Adrenal gland (tissue), 9 donors: ENCODE measurements at regions not wholly inside any gene's neighbourhood (a gene's known extent, or its start where the extent isn't known, plus 50 kb on each side); places are given as distances from the start of the nearest gene placed in this dataset.

ENCODE experiments used
- DNase-seq, 7 donors: peaks; one replicate each; pipeline ENCODE4 v3.0.0-alpha.2; 2019 to 2020
- H3K27ac ChIP-seq, 5 donors: fragments of 200-600 bp; sonication (generic) in 4 of 5; 1 replicate in 3 of 5; 2 replicates in 2 of 5; pipeline versions ENCODE4 v1.5.1 to v1.8.0; 2016 to 2020; ENCODE audit warnings: mild to moderate bottlenecking in 1 of 5
- H3K27me3 ChIP-seq: fragments of 200-600 bp; 2 replicates; pipeline ENCODE4 v1.8.0; 2021
- H3K36me3 ChIP-seq, 2 donors: fragments of 200-600 bp; replicated peaks in 1 of 2; 1 replicate in 1 of 2; 2 replicates in 1 of 2; pipeline versions ENCODE4 v1.5.1 to v1.8.0; 2018 to 2022
- H3K4me1 ChIP-seq, 2 donors: fragments of 200-600 bp; replicated peaks in 1 of 2; 1 replicate in 1 of 2; 2 replicates in 1 of 2; pipeline versions ENCODE4 v1.5.1 to v1.8.0; 2018 to 2021
- H3K4me3 ChIP-seq, 4 donors: fragments of 200-600 bp; sonication (generic) in 3 of 4; one replicate each; pipeline ENCODE4 v1.5.1; 2016 to 2018
- H3K9me3 ChIP-seq, 3 donors: fragments of 200-600 bp; sonication (generic) in 1 of 3; replicated peaks in 1 of 3; 1 replicate in 2 of 3; 2 replicates in 1 of 3; pipeline versions ENCODE4 v1.5.1 to v1.8.0; 2016 to 2021
- POLR2A ChIP-seq, 2 donors: fragments of 450-650 bp; IDR thresholded peaks; one replicate each; pipeline ENCODE4 v1.6.1; 2017; ENCODE audit warnings: antibody characterized with exemption in 2 of 2, mild to moderate bottlenecking in 2 of 2, moderate library complexity in 1 of 2
- WGBS, 4 donors: extraction: QIAGEN DNeasy Blood & Tissue Kit in 2 of 4; methylation state at CpG; one replicate each; pipeline versions ENCODE4 v1.1.5 to v1.1.7; 2013 to 2017; 5-methylcytosine and 5-hydroxymethylcytosine counted together
- intact Hi-C, 2 donors: fragments of 100-400 bp; cut with DNase I; formaldehyde crosslinking; loops; one replicate each; pipeline versions ENCODE4 v1.14.1 to v1.15.0; 2022 to 2023
- TF ChIP-seq, protein P1 (sequence below), 6 experiments: fragments of 450-650 bp in 4 of 6; fragments of 200-600 bp in 2 of 6; sonication (generic) in 1 of 6; IDR thresholded peaks; 1 replicate in 5 of 6; 2 replicates in 1 of 6; pipeline versions ENCODE4 v1.5.1 to v1.8.0; 2016 to 2021; ENCODE audit warnings: antibody characterized with exemption in 6 of 6, mild to moderate bottlenecking in 2 of 6, moderate library complexity in 1 of 6
- donor health status: healthy with polysubstance abuse.
- donor health status: Bipolar disorder and iron deficiency.
- donor health status: DM: yes; HTN: yes; CAD: no.
- donor health status: DM: no; HTN: no; CAD: no.
- donor health status: DM: no; HTN: no; CAD: no.

DNA sequence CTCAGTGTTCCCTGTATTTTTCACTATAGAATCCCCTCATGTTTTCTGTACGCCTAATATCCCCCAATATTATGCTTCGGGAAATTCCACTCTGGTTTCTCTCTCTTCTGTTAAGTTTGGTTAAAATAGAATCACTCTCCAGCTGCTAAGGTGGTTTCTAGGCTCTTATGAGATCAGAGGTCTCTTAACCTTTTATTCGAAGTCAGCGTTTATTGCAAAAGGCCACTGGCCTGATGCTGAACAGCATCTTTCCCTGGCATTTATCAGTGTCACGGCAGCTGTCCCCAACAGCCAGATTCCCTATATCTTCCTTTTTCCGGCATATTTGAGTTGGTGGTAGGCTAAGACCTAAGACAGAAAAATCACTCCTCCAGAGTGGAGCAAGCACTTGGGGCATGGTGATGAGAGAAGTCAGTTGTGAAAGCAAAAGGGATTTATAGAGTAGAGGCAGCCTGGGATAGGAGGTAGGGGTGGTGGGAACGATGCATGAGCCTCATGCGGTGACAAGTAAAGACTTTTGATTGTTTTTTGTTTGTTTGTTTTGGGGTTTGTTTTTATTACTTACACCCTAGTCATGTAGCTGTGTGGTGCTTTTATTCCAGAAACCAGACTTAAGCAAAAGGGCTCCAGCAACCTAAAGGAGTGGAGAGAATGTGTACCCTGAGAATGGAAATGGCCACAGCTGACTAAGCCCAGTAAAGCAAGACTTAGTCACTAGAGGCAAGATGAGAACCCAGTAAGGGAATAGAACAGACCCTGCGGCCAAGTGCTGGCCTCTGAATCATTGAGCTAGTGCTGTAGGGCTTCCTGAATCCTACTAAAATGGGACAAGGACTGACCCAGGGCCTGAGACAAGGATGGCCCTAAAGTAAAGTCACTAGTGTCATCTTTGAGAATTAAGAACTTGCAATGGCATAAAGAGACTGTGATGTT lies 197.6 kb upstream of the PRNP start:
- intact Hi-C loops: no loop called here

DNA sequence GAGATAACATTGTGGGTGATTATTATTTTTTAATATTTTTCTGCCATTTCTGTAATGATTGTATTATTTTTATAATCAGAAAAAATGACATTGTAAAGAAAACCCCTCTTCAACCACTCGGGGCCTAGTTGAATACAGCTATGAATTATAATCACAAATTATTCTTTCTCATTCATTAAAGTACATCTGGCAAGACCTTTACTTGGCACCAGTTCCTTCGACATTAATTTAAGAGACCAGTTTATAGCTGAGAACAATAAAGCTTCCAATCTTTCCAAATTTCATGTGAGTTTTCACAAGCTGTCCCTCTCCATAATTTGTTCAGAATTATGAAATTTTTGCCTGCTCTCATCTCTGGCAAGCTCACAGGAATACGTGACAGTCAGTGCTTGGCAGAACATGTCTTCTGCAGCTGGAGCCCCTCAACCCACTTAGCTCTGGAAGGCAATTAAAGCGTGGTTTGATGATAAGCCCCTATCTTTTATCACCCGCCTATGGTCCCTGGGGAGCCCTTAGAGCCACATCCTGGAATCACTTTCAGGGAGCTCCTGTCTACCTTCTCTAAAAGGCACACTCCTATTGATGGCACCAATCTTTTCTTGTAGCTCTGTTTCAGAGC lies 201.8 kb upstream of the PRNP start:
- H3K4me3 ChIP-seq: no peak overlapping the region
- TF ChIP-seq POLR2A (IDR thresholded peaks at IDR 0.05): no peak
- TF ChIP-seq, protein P1, sequence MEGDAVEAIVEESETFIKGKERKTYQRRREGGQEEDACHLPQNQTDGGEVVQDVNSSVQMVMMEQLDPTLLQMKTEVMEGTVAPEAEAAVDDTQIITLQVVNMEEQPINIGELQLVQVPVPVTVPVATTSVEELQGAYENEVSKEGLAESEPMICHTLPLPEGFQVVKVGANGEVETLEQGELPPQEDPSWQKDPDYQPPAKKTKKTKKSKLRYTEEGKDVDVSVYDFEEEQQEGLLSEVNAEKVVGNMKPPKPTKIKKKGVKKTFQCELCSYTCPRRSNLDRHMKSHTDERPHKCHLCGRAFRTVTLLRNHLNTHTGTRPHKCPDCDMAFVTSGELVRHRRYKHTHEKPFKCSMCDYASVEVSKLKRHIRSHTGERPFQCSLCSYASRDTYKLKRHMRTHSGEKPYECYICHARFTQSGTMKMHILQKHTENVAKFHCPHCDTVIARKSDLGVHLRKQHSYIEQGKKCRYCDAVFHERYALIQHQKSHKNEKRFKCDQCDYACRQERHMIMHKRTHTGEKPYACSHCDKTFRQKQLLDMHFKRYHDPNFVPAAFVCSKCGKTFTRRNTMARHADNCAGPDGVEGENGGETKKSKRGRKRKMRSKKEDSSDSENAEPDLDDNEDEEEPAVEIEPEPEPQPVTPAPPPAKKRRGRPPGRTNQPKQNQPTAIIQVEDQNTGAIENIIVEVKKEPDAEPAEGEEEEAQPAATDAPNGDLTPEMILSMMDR (IDR thresholded peaks at IDR 0.05): no peak
- H3K27ac ChIP-seq: no peak overlapping the region
- no peaks in the 10 kb centered on the region for H3K9me3 ChIP-seq
- H3K36me3 ChIP-seq: no peaks in the 10 kb centered on the region
- DNase-seq: no peak
- intact Hi-C loops: no loop called here
- H3K4me1 ChIP-seq: no peaks in the 10 kb centered on the region
- H3K27me3 ChIP-seq: no peaks in the 10 kb centered on the region
- 63 to 70% (median 69%) methylated on average over 5 of the region's 5 CpGs for WGBS, 4 donors

More for the DNA sequence above, 197.6 kb upstream of the PRNP start:
- DNase-seq: no peak
- Histone ChIP-seq H3K9me3 (no peaks in the 10 kb centered on the region), H3K4me1 (no peaks in the 10 kb centered on the region), H3K36me3 (no peaks in the 10 kb centered on the region), H3K4me3 (no peak overlapping the region), H3K27me3 (no peaks in the 10 kb centered on the region), H3K27ac (no peak overlapping the region)
- 90 to 92% (median 90%) methylated on average over 9 of the region's 9 CpGs for WGBS, 4 donors
- TF ChIP-seq, protein P1 (IDR thresholded peaks at IDR 0.05): no peak
- no peak for TF ChIP-seq POLR2A (IDR thresholded peaks at IDR 0.05)

DNA sequence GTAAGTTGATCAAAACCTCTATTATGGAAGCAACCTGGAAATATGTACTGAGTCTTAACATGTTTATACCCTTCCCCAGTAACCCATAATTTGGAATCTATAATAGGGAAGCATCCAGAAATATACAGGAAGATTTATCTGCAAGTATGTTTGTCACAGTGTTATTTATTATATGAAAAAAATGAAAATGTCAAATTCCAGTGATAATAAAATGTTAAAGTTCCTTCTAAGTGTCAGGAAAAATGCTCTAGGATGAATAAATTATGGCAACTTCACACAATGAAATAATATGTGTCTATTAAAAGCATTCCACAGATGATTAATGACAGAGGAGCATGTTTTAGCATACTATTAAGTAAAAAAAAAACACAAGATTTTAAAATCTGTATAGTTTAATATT lies 202.3 kb upstream of the PRNP start:
- Histone ChIP-seq H3K4me3 (no peak overlapping the region), H3K27me3 (no peaks in the 10 kb centered on the region), H3K27ac (no peak overlapping the region), H3K36me3 (no peaks in the 10 kb centered on the region), H3K4me1 (no peaks in the 10 kb centered on the region), H3K9me3 (no peaks in the 10 kb centered on the region)
- TF ChIP-seq, protein P1 (IDR thresholded peaks at IDR 0.05): no peak
- TF ChIP-seq POLR2A (IDR thresholded peaks at IDR 0.05): no peak
- intact Hi-C loops: no loop called here
- no peak for DNase-seq

DNA sequence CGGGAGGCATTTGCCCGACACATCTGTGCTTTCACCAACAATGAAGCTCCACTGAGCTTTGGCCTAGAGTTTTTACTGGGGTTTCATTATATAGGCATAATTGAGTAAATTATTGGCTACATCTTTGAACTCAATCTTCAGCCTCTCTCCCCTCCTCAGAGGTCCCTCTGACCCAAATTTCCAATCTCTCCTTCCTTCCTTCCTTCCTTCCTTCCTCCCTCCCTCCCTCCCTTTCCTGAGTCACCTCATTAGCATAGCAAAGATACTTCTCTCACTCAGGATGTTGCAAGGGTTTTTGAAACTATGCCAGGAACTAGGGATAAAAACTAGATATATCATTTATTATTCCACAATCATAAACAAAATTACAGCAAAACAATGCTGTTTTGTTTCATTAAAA lies 202.8 kb upstream of the PRNP start:
- H3K9me3 ChIP-seq: no peaks in the 10 kb centered on the region
- no peaks in the 10 kb centered on the region for H3K27me3 ChIP-seq
- intact Hi-C loops: no loop called here
- WGBS, 4 donors: 58 to 88% (median 68%) methylated on average over 2 of the region's 2 CpGs
- no peak overlapping the region for H3K4me3 ChIP-seq
- TF ChIP-seq, protein P1 (IDR thresholded peaks at IDR 0.05): no peak
- TF ChIP-seq POLR2A (IDR thresholded peaks at IDR 0.05): no peak
- no peaks in the 10 kb centered on the region for H3K4me1 ChIP-seq
- H3K36me3 ChIP-seq: no peaks in the 10 kb centered on the region
- H3K27ac ChIP-seq: no peak overlapping the region
- no peak for DNase-seq
